Endothelial cell of umbilical vein (primary cell): ENCODE measurements at regions not wholly inside any gene's neighbourhood (a gene's known extent, or its start where the extent isn't known, plus 50 kb on each side); places are given as distances from the start of the nearest gene placed in this dataset.

Experiments
- BruUV-seq: library from RNA; stranded (reverse); fragments of 400-500 nt; replicated peaks from 2 replicates; lab custom pipeline; 2021; lab: Mats Ljungman, UMichigan
- CTCF ChIA-PET: fragments of 300-600, 350-600 bp; sonication (Branson Sonifier 250); formaldehyde crosslinking; loops from one replicate; lab custom pipeline; 2021; ENCODE audit warnings: antibody characterized with exemption, inconsistent platforms; lab: Charles Lee
- POLR2A ChIA-PET: fragments of 300-600, 350-600 bp; sonication (Branson Sonifier 250); formaldehyde crosslinking; loops from one replicate; lab custom pipeline; 2021; ENCODE audit warnings: antibody characterized with exemption, inconsistent platforms; lab: Charles Lee
- DNase-seq: peaks from one replicate; pipeline ENCODE4 v3.0.0-alpha.2; 2011; ENCODE audit warnings: low read depth, low spot score
- FAIRE-seq: peaks from 2 replicates; lab custom pipeline; 2011; peaks lifted over from hg19 to GRCh38; lab: Jason Lieb, UNC
- H2AFZ ChIP-seq: 2 replicates; pipeline ENCODE4 v1.6.0; 2012; ENCODE audit warnings: low read depth, low read length, control low read depth, inconsistent platforms
- H3K27ac ChIP-seq: 2 replicates; pipeline ENCODE4 v1.5.1; 2011; ENCODE audit warnings: low read depth, mild to moderate bottlenecking, control low read depth, low read length, moderate library complexity; ENCODE audit not compliant: insufficient read depth
- H3K27me3 ChIP-seq, 2 experiments: 2 replicates each; pipeline versions ENCODE4 v1.6.0 to v1.6.1; 2011; ENCODE audit warnings: low read length in 2 of 2, mixed read lengths in 1 of 2; ENCODE audit not compliant: control insufficient read depth in 2 of 2, insufficient read depth in 2 of 2
- H3K36me3 ChIP-seq, 2 experiments: 2 replicates in 1 of 2; 3 replicates in 1 of 2; pipeline ENCODE4 v1.5.1; 2011; ENCODE audit warnings: low read length in 2 of 2, mild to moderate bottlenecking in 1 of 2, moderate library complexity in 1 of 2; ENCODE audit not compliant: control insufficient read depth in 2 of 2, insufficient read depth in 2 of 2; ENCODE audit errors: extremely low read depth in 1 of 2
- H3K4me1 ChIP-seq: 3 replicates; pipeline ENCODE4 v1.5.1; 2011; ENCODE audit warnings: mild to moderate bottlenecking, low read length; ENCODE audit not compliant: control insufficient read depth, insufficient read depth; ENCODE audit errors: extremely low read depth
- H3K4me2 ChIP-seq: 2 replicates; pipeline ENCODE4 v1.6.1; 2011; ENCODE audit warnings: low read length, control low read depth, mixed read lengths; ENCODE audit not compliant: insufficient read depth
- H3K4me3 ChIP-seq, 3 experiments: fragments of 200-600 bp in 1 of 3; sonication (generic), shearing (Covaris generic) in 1 of 3; replicated peaks in 1 of 3; 2 replicates each; pipeline ENCODE4 v1.5.1; 2011 to 2016; ENCODE audit warnings: control low read depth in 3 of 3, low read length in 3 of 3, mild to moderate bottlenecking in 2 of 3, inconsistent platforms in 1 of 3, low read depth in 1 of 3, moderate library complexity in 1 of 3; ENCODE audit not compliant: insufficient read depth in 1 of 3
- H3K79me2 ChIP-seq: 2 replicates; pipeline ENCODE4 v1.6.0; 2012; ENCODE audit warnings: low read length, inconsistent platforms; ENCODE audit not compliant: control insufficient read depth, insufficient read depth
- H3K9ac ChIP-seq: replicated peaks from 2 replicates; pipeline ENCODE3; 2011; ENCODE audit warnings: low read length, control low read depth; ENCODE audit not compliant: insufficient read depth; ENCODE audit errors: extremely low read depth
- H3K9me1 ChIP-seq: replicated peaks from 3 replicates; pipeline ENCODE4 v1.6.0; 2011; ENCODE audit warnings: mild to moderate bottlenecking, low read length; ENCODE audit not compliant: control insufficient read depth, insufficient read depth; ENCODE audit errors: extremely low read depth
- H3K9me3 ChIP-seq: replicated peaks from 2 replicates; pipeline ENCODE4 v1.5.1; 2012; ENCODE audit warnings: low read length, inconsistent platforms; ENCODE audit not compliant: control insufficient read depth, insufficient read depth
- H4K20me1 ChIP-seq: replicated peaks from 2 replicates; pipeline ENCODE3; 2011; ENCODE audit warnings: mild to moderate bottlenecking, low read length; ENCODE audit not compliant: control insufficient read depth, insufficient read depth; ENCODE audit errors: extremely low read depth
- EZH2 ChIP-seq: IDR thresholded peaks from 2 replicates; pipeline ENCODE4 v1.6.1; 2012; ENCODE audit warnings: borderline replicate concordance, low read depth, mild to moderate bottlenecking, moderate library complexity, low read length, inconsistent platforms; ENCODE audit not compliant: severe bottlenecking
- FOS ChIP-seq: IDR thresholded peaks from 2 replicates; pipeline ENCODE4 v1.6.1; 2011; ENCODE audit warnings: mild to moderate bottlenecking, low read length, moderate library complexity, borderline replicate concordance; ENCODE audit not compliant: insufficient read depth
- GATA2 ChIP-seq: IDR thresholded peaks from 2 replicates; pipeline ENCODE4 v1.7.0; 2011; ENCODE audit warnings: low read depth, mild to moderate bottlenecking, moderate library complexity, mixed read lengths, low read length; ENCODE audit not compliant: insufficient read length, insufficient read depth
- JUN ChIP-seq: IDR thresholded peaks from 2 replicates; pipeline ENCODE4 v1.6.1; 2011; ENCODE audit warnings: borderline replicate concordance, low read depth; ENCODE audit not compliant: insufficient read length, insufficient read depth
- MYC ChIP-seq: IDR thresholded peaks from one replicate; pipeline ENCODE4 v1.6.1; 2011; ENCODE audit warnings: mild to moderate bottlenecking, low read depth, low read length
- POLR2A ChIP-seq: IDR thresholded peaks from 2 replicates; pipeline ENCODE4 v1.6.1; 2012; ENCODE audit warnings: low read depth, mild to moderate bottlenecking, control low read depth, low read length
- POLR2AphosphoS5 ChIP-seq: IDR thresholded peaks from 2 replicates; pipeline ENCODE4 v1.6.1; 2012; ENCODE audit warnings: low read depth, mild to moderate bottlenecking, control low read depth, low read length, moderate library complexity; ENCODE audit not compliant: insufficient read depth
- dilution Hi-C: fragments of 300-500 bp; cut with MboI; formaldehyde crosslinking; loops from one replicate; pipeline ENCODE4 v1.15.0; 2019; ENCODE audit warnings: low sequenced_read_pairs; ENCODE audit not compliant: extremely low pct_ligation_motif_present
- intact Hi-C: fragments of 100-400 bp; cut with micrococcal nuclease; formaldehyde crosslinking; loops from one replicate; pipeline ENCODE4 v1.10.0; 2022
- TF ChIP-seq, protein P1 (sequence below), 2 donors: IDR thresholded peaks; 1 replicate in 1 of 2; 2 replicates in 1 of 2; pipeline ENCODE4 v1.5.1; 2011; ENCODE audit warnings: low read length in 2 of 2, mild to moderate bottlenecking in 2 of 2, moderate library complexity in 2 of 2, control low read depth in 1 of 2, inconsistent platforms in 1 of 2, low read depth in 1 of 2; ENCODE audit not compliant: insufficient read depth in 1 of 2; ENCODE audit errors: extremely low read depth in 1 of 2
- TF ChIP-seq, protein P2 (sequence below): IDR thresholded peaks from 2 replicates; pipeline ENCODE4 v1.6.1; 2011; ENCODE audit not compliant: insufficient read depth, insufficient read length

GRCh38 chr20:52596256-52596655 lies 375.9 kb upstream of the TSHZ2 start:
- dilution Hi-C loops (no loop called here), intact Hi-C loops (no loop called here)
- Histone ChIP-seq H3K4me2 (no peak overlapping the region), H2AFZ (no peak overlapping the region), H3K4me1 (no peaks in the 10 kb centered on the region), H3K79me2 (no peaks in the 10 kb centered on the region), H3K4me3 (no peak overlapping the region), H3K36me3 (no peaks in the 10 kb centered on the region), H4K20me1 (no peaks in the 10 kb centered on the region), H3K9ac (no peak overlapping the region), H3K27me3 (no peaks in the 10 kb centered on the region), H3K27ac (no peak overlapping the region), H3K9me1 (no peaks in the 10 kb centered on the region), H3K9me3 (no peaks in the 10 kb centered on the region)
- BruUV-seq, result no TSS peak
- ChIA-PET POLR2A (no interaction called here), CTCF (no interaction called here)
- TF ChIP-seq, protein P1, sequence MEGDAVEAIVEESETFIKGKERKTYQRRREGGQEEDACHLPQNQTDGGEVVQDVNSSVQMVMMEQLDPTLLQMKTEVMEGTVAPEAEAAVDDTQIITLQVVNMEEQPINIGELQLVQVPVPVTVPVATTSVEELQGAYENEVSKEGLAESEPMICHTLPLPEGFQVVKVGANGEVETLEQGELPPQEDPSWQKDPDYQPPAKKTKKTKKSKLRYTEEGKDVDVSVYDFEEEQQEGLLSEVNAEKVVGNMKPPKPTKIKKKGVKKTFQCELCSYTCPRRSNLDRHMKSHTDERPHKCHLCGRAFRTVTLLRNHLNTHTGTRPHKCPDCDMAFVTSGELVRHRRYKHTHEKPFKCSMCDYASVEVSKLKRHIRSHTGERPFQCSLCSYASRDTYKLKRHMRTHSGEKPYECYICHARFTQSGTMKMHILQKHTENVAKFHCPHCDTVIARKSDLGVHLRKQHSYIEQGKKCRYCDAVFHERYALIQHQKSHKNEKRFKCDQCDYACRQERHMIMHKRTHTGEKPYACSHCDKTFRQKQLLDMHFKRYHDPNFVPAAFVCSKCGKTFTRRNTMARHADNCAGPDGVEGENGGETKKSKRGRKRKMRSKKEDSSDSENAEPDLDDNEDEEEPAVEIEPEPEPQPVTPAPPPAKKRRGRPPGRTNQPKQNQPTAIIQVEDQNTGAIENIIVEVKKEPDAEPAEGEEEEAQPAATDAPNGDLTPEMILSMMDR (IDR thresholded peaks at IDR 0.05; ENCODE audit: extremely low read depth in 1 of 2, insufficient read depth in 1 of 2, low read depth in 1 of 2, low read length in 2 of 2), result no peak
- TF ChIP-seq POLR2AphosphoS5, result no peak
- no peak for TF ChIP-seq GATA2
- no peak for TF ChIP-seq FOS
- TF ChIP-seq MYC, result no peak
- TF ChIP-seq, protein P2, sequence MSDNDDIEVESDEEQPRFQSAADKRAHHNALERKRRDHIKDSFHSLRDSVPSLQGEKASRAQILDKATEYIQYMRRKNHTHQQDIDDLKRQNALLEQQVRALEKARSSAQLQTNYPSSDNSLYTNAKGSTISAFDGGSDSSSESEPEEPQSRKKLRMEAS, result no peak
- no peak for TF ChIP-seq JUN
- TF ChIP-seq POLR2A, result no peak
- no peak for TF ChIP-seq EZH2
- DNase-seq (no peak), FAIRE-seq (no peak)
